ENCODE measurements at regions not wholly inside any gene's neighbourhood (a gene's known extent, or its start where the extent isn't known, plus 50 kb on each side); places are given as distances from the start of the nearest gene placed in this dataset.

GRCh38 chr20:52787962-52788361 lies 184.2 kb upstream of the TSHZ2 start:
- TF ChIP-seq EZH2phosphoT487 (IDR thresholded peaks at IDR 0.05) (no peak), CTCF (IDR thresholded peaks at IDR 0.05) (no peak)
